COLO829 (cell line): ENCODE measurements at regions not wholly inside any gene's neighbourhood (a gene's known extent, or its start where the extent isn't known, plus 50 kb on each side); places are given as distances from the start of the nearest gene placed in this dataset.
"Not testable (repeated sequence)": the region's sequence is repeated elsewhere in the genome, so short reads cannot be mapped to it uniquely, and the experiment has no call there.

Experiments used
- DNase-seq: peaks from one replicate; pipeline ENCODE4 v3.0.0; 2012; ENCODE audit warnings: low spot score

DNA sequence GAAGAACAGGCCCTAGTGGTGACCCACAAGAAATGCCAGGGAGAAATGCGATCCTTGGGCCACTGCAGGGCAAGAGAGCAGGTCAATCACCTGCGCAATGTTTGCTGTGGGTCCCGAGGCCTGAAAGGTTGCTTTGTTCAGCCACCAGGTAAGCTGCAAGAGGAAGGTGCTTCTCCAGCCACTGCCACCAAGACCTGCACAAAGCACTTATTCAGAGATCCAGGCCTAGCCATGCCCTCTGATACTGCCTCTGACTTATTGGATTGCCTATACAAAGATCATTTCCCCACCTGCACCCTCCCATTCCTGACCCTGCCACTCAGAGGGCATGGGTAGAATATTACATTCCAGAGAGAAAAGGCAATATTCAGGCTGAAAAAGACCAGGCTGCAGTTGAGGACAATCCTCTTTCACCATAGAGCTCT lies 349.4 kb upstream of the NFIA start:
- DNase-seq, result no peak

DNA sequence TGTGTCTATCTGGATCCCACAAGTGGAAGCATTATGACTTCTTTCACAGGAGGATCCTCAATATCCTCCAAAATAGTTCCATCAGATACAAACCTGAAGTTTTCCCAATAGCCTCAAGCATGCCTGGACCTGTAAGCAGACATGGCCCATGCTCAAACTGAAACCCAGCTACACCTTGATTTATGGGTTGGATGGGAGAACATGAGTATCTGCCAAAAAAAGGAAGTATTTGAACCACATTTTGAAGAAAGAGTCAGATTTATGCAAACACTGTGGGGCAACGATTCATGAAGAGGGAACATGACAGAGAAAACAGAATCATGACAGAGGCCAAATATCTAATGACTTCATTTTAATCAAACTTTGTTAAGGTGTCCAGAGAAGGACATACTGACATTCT lies 351.0 kb upstream of the NFIA start:
- DNase-seq, result no peak

GRCh38 chr1:60727552-60727951 lies 354.8 kb upstream of the NFIA start:
- DNase-seq, result no peak

GRCh38 chr1:60716472-60716871 lies 365.9 kb upstream of the NFIA start:
- no peak for DNase-seq

- no peak for DNase-seq
These were observed 366.4 kb upstream of the NFIA start for GRCh38 chr1:60715970-60716369.

GRCh38 chr1:60709426-60709825 lies 372.9 kb upstream of the NFIA start:
- no peak for DNase-seq

DNA sequence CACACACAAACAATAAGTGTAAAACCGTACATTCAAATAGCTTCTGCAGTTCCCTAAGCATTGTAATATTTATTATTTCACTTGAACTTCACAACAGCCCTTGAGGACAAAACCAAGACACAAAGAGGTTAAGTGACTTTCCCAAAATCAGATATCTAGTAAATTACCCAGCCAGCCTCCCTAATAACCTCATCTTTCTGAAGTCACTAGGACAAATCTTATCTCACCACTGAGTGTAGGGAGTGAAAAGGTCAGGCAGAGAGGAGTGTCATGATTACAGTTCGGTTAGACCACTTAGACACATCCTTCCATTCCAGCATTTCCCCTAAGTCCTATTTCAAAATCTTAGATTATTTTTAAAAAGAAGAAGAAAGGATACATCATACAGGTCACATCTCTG lies 377.3 kb upstream of the NFIA start:
- no peak for DNase-seq

DNA sequence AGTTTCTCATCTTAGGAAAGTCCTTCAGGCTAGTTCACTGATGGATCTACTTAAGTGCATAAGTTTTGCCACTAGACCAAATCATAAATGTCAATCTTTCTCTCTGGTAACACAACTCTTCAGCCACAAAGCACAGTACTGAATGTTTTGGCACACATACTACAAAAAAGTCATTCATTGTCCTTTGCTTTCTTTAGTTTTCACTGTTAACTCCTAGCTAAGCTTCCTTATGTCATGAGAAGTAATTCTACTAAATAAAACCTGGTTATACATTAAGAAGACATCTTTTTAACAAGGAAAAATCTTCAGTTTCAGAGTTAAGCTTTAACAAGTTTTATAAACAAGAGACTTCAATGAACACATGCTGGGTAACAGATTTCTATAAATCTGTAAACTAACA lies 379.2 kb upstream of the NFIA start:
- DNase-seq, result no peak

DNA sequence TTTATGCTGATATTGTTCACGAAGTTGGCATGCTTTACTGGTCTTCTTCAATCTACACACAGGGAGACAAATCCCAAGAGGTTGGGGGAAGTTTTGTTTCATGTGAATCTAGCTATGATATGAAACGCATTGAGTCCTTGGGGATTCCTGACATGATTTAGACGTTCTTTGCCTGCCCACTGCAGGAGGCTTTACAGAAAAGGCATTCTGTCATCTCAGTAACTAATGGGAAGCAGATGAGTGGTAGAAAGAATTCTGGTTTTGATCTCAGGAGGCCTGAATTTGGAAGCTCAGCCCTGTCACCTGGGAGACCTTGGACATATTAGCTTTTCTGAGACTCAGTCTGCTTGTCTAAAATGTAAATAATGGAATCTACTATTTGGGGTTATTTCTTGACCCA lies 383.0 kb upstream of the NFIA start:
- DNase-seq, result no peak

DNA sequence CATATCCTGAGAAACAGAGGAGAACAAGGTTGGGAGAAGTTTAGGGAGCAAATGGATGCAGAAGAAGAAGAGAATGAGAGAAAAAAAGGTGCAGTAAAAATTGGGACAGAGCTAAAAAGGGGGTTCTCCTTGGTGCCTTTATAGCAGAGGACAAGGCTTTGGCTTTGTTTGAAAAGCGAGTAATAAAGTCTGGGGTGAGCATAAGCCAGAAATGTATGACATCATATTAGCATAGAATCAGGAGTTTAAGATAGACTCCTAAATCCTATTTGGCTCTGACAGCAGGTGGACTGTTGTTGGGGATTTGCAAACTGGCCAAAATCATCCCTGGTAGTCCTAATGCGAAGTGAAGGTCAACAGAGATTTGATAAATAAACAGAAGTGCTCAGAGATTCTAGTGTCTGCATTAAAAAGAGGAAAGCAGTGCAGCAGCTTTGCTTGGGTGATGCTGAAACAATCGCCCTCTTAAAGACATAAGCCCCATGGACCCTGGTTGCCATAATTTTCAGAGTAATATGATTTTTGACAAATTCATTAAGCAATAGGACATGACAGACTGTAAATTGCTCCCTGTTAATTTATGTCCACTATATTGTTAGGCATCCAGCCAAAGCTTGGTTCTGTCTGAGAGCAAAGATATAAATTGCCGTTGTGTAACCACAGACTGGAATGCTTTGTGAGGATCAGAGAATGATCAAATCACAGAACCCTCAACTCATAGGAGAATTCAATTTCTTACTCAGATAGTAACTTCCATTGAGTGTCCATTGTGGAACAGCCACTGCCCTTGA lies 385.0 kb upstream of the NFIA start:
- DNase-seq, result no peak

GRCh38 chr1:60696512-60696911 lies 385.8 kb upstream of the NFIA start:
- no peak for DNase-seq

GRCh38 chr1:60695716-60696171 lies 386.6 kb upstream of the NFIA start:
- no peak for DNase-seq

GRCh38 chr1:60694980-60695379 lies 387.4 kb upstream of the NFIA start:
- DNase-seq, result no peak

DNA sequence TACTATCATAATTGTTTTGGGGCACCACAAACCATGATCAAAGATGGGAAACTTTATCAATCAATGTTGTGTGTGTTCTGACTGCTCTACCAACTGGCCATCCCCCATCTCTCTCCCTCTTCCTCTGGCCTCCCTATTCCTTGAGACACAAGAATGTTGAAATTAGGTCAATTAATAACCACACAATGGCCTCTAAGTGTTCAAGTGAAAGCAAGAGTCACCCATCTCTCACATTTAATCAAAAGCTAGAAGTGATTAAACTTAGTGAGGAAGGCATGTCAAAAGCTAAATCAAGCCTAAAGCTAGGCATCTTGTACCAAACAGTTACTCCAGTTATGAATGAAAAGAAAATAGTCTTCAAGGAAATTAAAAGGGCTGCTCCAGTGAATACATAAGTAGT lies 390.3 kb upstream of the NFIA start:
- DNase-seq, result no peak

GRCh38 chr1:60688221-60688620 lies 394.1 kb upstream of the NFIA start:
- DNase-seq, result not testable (repeated sequence)

DNA sequence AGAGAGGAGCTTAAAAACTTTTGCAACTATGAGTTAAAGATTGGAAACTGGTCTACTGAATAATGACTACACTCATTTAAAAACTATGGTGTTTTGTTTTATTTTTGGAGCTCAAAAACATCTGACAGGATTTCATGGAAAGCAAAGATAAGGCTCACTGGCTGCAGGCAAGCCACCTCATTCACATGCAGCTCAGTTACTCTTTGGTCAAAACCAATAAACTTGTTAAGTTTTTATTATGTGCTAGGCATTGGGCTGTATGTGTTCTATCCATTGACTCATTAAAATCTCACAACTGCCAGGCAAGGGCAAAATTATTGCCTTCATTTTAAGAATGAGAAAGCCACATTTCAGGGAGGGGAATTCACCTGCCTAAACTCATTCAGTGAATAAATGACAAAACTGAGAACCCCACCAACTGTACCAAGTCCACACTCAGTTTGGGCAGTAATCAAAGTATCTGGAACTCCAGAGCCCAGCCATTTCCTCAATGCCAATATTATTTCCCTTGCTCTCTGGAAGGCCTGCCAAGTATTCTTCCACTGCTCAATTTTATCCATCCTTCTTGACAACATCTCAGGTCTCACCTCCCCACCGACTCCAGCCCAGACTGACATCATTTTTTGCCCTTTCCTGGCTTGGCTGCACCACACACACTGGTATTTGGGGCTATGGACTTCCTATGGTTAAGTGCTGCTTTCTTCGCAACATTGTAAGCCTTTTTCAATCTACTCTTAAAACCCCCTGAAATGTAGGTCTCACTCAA lies 401.1 kb upstream of the NFIA start:
- no peak for DNase-seq

- no peak for DNase-seq
These were observed 402.6 kb upstream of the NFIA start for GRCh38 chr1:60679524-60680375.

DNA sequence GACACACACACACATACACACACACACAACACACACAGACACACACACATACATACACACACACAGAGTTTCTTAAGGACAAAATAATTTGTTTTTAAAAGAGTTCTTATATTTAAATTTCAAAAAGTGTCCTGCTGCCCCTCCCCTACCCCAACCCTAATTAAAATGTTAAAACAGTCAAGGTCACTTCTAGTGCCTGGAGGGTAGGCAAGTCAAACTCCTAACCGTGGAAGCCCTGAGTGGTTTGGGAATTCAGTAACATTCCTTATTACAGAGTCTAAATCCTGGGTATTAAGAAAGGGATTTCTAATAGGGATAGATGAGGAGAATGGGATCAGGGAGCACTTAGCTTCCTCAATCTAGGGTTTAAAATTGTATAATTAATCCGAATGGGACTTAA lies 403.6 kb upstream of the NFIA start:
- DNase-seq, result no peak

DNA sequence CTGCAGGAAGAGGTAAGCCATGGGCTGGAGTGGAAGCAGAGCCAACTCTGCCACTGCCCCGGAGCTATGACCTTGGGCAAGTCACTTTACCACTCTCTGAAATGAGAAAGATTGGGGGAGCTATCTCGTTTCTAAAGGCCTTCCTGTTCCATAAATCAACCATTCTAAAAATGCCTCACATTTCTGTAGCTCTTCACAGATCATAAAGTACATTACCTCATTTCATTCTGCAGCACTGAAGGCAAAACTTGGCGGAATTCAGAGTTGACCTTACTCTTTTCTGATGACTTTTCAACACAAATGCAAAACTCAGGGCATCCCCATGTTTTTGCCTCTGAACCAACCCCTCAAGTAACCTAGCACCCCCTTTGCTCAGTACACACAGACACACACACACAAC lies 404.0 kb upstream of the NFIA start:
- no peak for DNase-seq

- DNase-seq, result no peak
These were observed 409.9 kb upstream of the NFIA start for GRCh38 chr1:60672449-60672848.

GRCh38 chr1:60670302-60670701 lies 412.1 kb upstream of the NFIA start:
- DNase-seq, result no peak

GRCh38 chr1:60668585-60668984 lies 413.8 kb upstream of the NFIA start:
- DNase-seq, result no peak

DNA sequence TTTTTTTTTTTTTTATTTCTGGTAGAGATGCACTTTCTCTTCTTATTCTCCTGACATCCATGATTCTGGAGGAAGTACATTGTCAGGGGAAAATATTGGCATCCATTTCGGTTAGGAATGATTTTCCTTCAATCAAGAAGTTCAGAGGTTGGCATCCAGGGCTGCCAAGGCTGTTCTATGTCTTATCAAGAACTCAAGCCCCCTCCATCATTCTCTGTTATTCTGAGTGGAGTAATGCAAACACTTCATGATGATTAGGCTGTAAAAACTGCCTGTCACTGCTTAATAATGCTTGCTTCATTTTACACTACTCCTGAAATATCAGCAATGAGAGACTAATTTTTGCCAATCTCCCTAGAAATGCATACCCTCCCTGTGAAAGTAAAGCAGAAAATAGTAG lies 417.1 kb upstream of the NFIA start:
- DNase-seq, result no peak
